ENCODE measurements at regions not wholly inside any gene's neighbourhood (a gene's known extent, or its start where the extent isn't known, plus 50 kb on each side); places are given as distances from the start of the nearest gene placed in this dataset.
A peak's percentile ranks its signal among the peaks of the same experiment; 100 is the strongest.

- ChIA-PET POLR2A (interaction anchor here (0.6 to 1.3 kb wide), 2 partner anchors 23 to 1486 kb away, joined by 4 to 5 read pairs; no protein-coding TSS in a partner anchor), CTCF (interaction anchor here (0.7 to 4.9 kb wide), 15 partner anchors 10 to 279 kb away, joined by 3 to 39 read pairs (median 4); partner anchors contain the start of genes MRPS6 and SLC5A3)
- no peaks in the 10 kb centered on the region for H3K9me3 ChIP-seq (ENCODE audit: control insufficient read depth, insufficient read depth, low read depth, low read length)
- no peak overlapping the region for H3K4me3 ChIP-seq (ENCODE audit: low read depth, low read length)
- no peak for TF ChIP-seq ZNF513 (tag by site-specific recombination; IDR thresholded peaks at IDR 0.05)
- TF ChIP-seq, protein P1, sequence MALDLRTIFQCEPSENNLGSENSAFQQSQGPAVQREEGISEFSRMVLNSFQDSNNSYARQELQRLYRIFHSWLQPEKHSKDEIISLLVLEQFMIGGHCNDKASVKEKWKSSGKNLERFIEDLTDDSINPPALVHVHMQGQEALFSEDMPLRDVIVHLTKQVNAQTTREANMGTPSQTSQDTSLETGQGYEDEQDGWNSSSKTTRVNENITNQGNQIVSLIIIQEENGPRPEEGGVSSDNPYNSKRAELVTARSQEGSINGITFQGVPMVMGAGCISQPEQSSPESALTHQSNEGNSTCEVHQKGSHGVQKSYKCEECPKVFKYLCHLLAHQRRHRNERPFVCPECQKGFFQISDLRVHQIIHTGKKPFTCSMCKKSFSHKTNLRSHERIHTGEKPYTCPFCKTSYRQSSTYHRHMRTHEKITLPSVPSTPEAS (tag by site-specific recombination; IDR thresholded peaks at IDR 0.05): 0 out of 2 replicates have a peak, but pooled peaks have one; percentile 8
- 0 out of 2 replicates have a peak, but pooled peaks have one; percentile 4 for TF ChIP-seq ZNF639 (tag by site-specific recombination; IDR thresholded peaks at IDR 0.05)
- TF ChIP-seq GLIS1 (tag by site-specific recombination; IDR thresholded peaks at IDR 0.05): no peak
- TF ChIP-seq, protein P2, sequence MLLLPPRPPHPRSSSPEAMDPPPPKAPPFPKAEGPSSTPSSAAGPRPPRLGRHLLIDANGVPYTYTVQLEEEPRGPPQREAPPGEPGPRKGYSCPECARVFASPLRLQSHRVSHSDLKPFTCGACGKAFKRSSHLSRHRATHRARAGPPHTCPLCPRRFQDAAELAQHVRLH (tag by site-specific recombination; IDR thresholded peaks at IDR 0.05): no peak
- no peaks in the 10 kb centered on the region for H3K36me3 ChIP-seq (ENCODE audit: control insufficient read depth in 2 of 2, insufficient read depth in 1 of 2, low read length in 2 of 2)
- H3K27ac ChIP-seq (ENCODE audit: extremely low read depth, low read depth, low read length): no peak overlapping the region; the same call in 1 of the 2 replicates
- peaks cover 2% of the 10 kb centered on the region; the same call in 1 of the 2 replicates for H3K4me1 ChIP-seq (ENCODE audit: control insufficient read depth, insufficient read depth, low read length)
Observed at GRCh38 chr21:34202553-34203372, 129.4 kb downstream of the MRPS6 start.

DNA sequence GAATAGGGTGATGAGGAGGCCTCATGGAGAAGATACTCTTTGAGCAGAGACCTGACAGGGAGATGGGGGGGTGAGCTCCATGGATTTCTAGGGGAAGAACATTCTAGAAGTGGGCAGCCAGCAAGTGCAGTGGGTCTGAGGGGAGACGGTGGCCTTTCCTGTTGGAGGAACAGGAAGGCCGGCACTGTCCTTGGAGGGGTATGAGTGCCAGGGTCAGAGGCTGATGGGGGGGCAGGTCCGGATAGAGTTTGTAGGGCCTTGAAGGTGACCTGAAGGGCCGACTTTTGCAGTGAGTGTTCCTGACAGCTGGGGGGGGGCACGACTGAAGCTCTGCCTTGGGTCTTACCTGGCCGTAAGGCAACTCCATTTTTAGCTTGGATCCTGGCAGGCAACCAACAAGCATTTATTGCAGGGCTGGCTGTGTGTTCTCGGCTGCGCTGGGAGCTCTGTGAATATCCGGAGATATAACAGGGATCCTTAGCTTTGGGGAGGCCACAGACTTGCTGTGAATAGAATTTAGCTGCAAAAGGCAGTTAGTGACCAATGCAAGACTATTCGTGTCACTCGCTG is 130.6 kb downstream of the MRPS6 start:
- Histone ChIP-seq H3K9me3 (ENCODE audit: control insufficient read depth, insufficient read depth, low read depth, low read length) (no peaks in the 10 kb centered on the region), H3K27ac (ENCODE audit: extremely low read depth, low read depth, low read length) (no peak overlapping the region), H3K4me3 (ENCODE audit: low read depth, low read length) (no peak overlapping the region), H3K4me1 (ENCODE audit: control insufficient read depth, insufficient read depth, low read length) (peaks cover 2% of the 10 kb centered on the region; the same call in 1 of the 2 replicates), H3K36me3 (ENCODE audit: control insufficient read depth in 2 of 2, insufficient read depth in 1 of 2, low read length in 2 of 2) (no peaks in the 10 kb centered on the region)
- ChIA-PET CTCF (interaction anchor here (0.7 to 4.9 kb wide), 7 partner anchors 73 to 1983 kb away, joined by 3 to 39 read pairs (median 4); no protein-coding TSS in a partner anchor), POLR2A (no interaction called here)
- no peak for TF ChIP-seq ZNF701 (tag by site-specific recombination; IDR thresholded peaks at IDR 0.05)
- TF ChIP-seq ZNF513 (tag by site-specific recombination; IDR thresholded peaks at IDR 0.05): no peak
- no peak for TF ChIP-seq SP2 (tag by site-specific recombination; IDR thresholded peaks at IDR 0.05)
- TF ChIP-seq GLI4 (tag by site-specific recombination; IDR thresholded peaks at IDR 0.05): no peak
- no peak for TF ChIP-seq ZNF16 (tag by site-specific recombination; IDR thresholded peaks at IDR 0.05; ENCODE audit: low read depth)
- TF ChIP-seq ZBTB21 (tag by site-specific recombination; IDR thresholded peaks at IDR 0.05): no peak
- no peak for TF ChIP-seq ZFP3 (tag by site-specific recombination; IDR thresholded peaks at IDR 0.05; ENCODE audit: low read depth)
- no peak for TF ChIP-seq SCRT2 (tag by site-specific recombination; IDR thresholded peaks at IDR 0.05)
- TF ChIP-seq ZNF624 (tag by site-specific recombination; IDR thresholded peaks at IDR 0.05): no peak
- TF ChIP-seq ZNF157 (tag by site-specific recombination; IDR thresholded peaks at IDR 0.05): no peak
- TF ChIP-seq ZNF174 (tag by site-specific recombination; IDR thresholded peaks at IDR 0.05): no peak
- no peak for TF ChIP-seq ZNF768 (tag by site-specific recombination; IDR thresholded peaks at IDR 0.05)
- no peak for TF ChIP-seq ZNF140 (tag by site-specific recombination; IDR thresholded peaks at IDR 0.05)
- no peak for TF ChIP-seq ZBTB26 (tag by site-specific recombination; optimal IDR thresholded peaks at IDR 0.05)
- no peak for TF ChIP-seq ZNF639 (tag by site-specific recombination; IDR thresholded peaks at IDR 0.05)
- no peak for TF ChIP-seq ZNF629 (tag by site-specific recombination; IDR thresholded peaks at IDR 0.05)
- no peak for TF ChIP-seq ZNF121 (tag by site-specific recombination; IDR thresholded peaks at IDR 0.05)
- TF ChIP-seq ZNF133 (tag by site-specific recombination; IDR thresholded peaks at IDR 0.05): no peak
- no peak for TF ChIP-seq ZBTB20 (tag by site-specific recombination; IDR thresholded peaks at IDR 0.05)
